SK-N-SH (cell line): ENCODE measurements at regions not wholly inside any gene's neighbourhood (a gene's known extent, or its start where the extent isn't known, plus 50 kb on each side); places are given as distances from the start of the nearest gene placed in this dataset.

ENCODE experiments used
- CTCF ChIA-PET: fragments of 300-600, 350-600 bp; formaldehyde crosslinking; extraction: SDS; loops from one replicate; lab custom pipeline; 2021; lab: Yijun Ruan, JAX
- POLR2A ChIA-PET: fragments of 350-600 bp; sonication (Branson Sonifier 250); formaldehyde crosslinking; extraction: SDS; loops from one replicate; lab custom pipeline; 2020; ENCODE audit warnings: antibody characterized with exemption, inconsistent platforms; lab: Yijun Ruan, JAX
- DNase-seq: peaks from one replicate; pipeline ENCODE4 v3.0.0; 2012
- H2AFZ ChIP-seq: fragments of 200-600 bp; sonication (generic); 2 replicates; pipeline ENCODE4 v1.8.1; 2016; ENCODE audit warnings: antibody characterized with exemption, mild to moderate bottlenecking, low read depth
- H3F3A ChIP-seq: fragments of 200-600 bp; sonication (generic); replicated peaks from 2 replicates; pipeline ENCODE3; 2016; ENCODE audit warnings: antibody characterized with exemption, mild to moderate bottlenecking; ENCODE audit not compliant: insufficient read depth
- H3K27ac ChIP-seq, 2 experiments: fragments of 200-500 bp in 1 of 2; fragments of 200-600 bp in 1 of 2; sonication (Bioruptor generic) in 1 of 2; sonication (generic), shearing (Covaris generic) in 1 of 2; 2 replicates each; pipeline versions ENCODE4 v1.5.1 to v1.6.1; 2014 to 2016; ENCODE audit warnings: low read depth in 2 of 2, inconsistent platforms in 1 of 2, low read length in 1 of 2, mild to moderate bottlenecking in 1 of 2, mixed read lengths in 1 of 2
- H3K27me3 ChIP-seq: fragments of 200-600 bp; sonication (generic), shearing (Covaris generic); 2 replicates; pipeline ENCODE4 v1.6.1; 2016; ENCODE audit warnings: mixed run types; ENCODE audit not compliant: insufficient read depth
- H3K36me3 ChIP-seq, 2 experiments: fragments of 200-500 bp in 1 of 2; fragments of 200-600 bp in 1 of 2; sonication (Bioruptor generic) in 1 of 2; sonication (generic) in 1 of 2; replicated peaks in 1 of 2; 2 replicates each; pipeline versions ENCODE3 to v1.5.1; 2014 to 2016; ENCODE audit warnings: low read length in 1 of 2, mild to moderate bottlenecking in 1 of 2; ENCODE audit not compliant: insufficient read depth in 2 of 2, control insufficient read depth in 1 of 2
- H3K4me1 ChIP-seq, 2 experiments: fragments of 200-500 bp in 1 of 2; fragments of 200-600 bp in 1 of 2; sonication (Bioruptor generic) in 1 of 2; sonication (generic), shearing (Covaris generic) in 1 of 2; 2 replicates each; pipeline versions ENCODE4 v1.5.1 to v1.6.1; 2014 to 2016; ENCODE audit warnings: low read depth in 1 of 2, low read length in 1 of 2, mixed run types in 1 of 2; ENCODE audit not compliant: insufficient read depth in 2 of 2, control insufficient read depth in 1 of 2
- H3K4me2 ChIP-seq: fragments of 200-600 bp; sonication (generic), shearing (Covaris generic); 2 replicates; pipeline ENCODE4 v1.6.1; 2017; ENCODE audit warnings: mixed run types
- H3K4me3 ChIP-seq, 2 experiments: fragments of 200-500 bp in 1 of 2; fragments of 200-600 bp in 1 of 2; sonication (Bioruptor generic) in 1 of 2; sonication (generic), shearing (Covaris generic) in 1 of 2; 2 replicates each; pipeline versions ENCODE4 v1.5.1 to v1.8.1; 2014 to 2016; ENCODE audit warnings: low read depth in 2 of 2, inconsistent platforms in 1 of 2, low read length in 1 of 2, mild to moderate bottlenecking in 1 of 2, mixed read lengths in 1 of 2, moderate library complexity in 1 of 2
- H3K79me2 ChIP-seq: fragments of 200-600 bp; sonication (generic); 2 replicates; pipeline ENCODE4 v1.8.1; 2017; ENCODE audit warnings: mild to moderate bottlenecking; ENCODE audit not compliant: insufficient read depth
- H3K9ac ChIP-seq: fragments of 200-600 bp; sonication (generic); 2 replicates; pipeline ENCODE4 v1.6.1; 2017; ENCODE audit warnings: mixed run types
- H3K9me2 ChIP-seq: fragments of 200-600 bp; sonication (generic); 2 replicates; pipeline ENCODE4 v1.6.1; 2017; ENCODE audit warnings: mixed run types
- H3K9me3 ChIP-seq: fragments of 200-600 bp; sonication (generic); 2 replicates; pipeline ENCODE4 v1.6.1; 2017; ENCODE audit warnings: mixed run types, mild to moderate bottlenecking, moderate library complexity
- H4K20me1 ChIP-seq: fragments of 200-600 bp; sonication (generic); 2 replicates; pipeline ENCODE4 v1.6.1; 2017; ENCODE audit warnings: mild to moderate bottlenecking, mixed run types; ENCODE audit not compliant: insufficient read depth
- ELF1 ChIP-seq: IDR thresholded peaks from 2 replicates; pipeline ENCODE4 v1.4.0; 2012
- EZH2phosphoT487 ChIP-seq: fragments of 200-600 bp; sonication (generic); IDR thresholded peaks from 2 replicates; pipeline ENCODE4 v1.6.1; 2017; ENCODE audit warnings: low read depth, mixed run types, mild to moderate bottlenecking, antibody characterized with exemption, moderate library complexity, borderline replicate concordance
- FOSL2 ChIP-seq: IDR thresholded peaks from 2 replicates; pipeline ENCODE4 v1.4.0; 2012; ENCODE audit warnings: low read depth, mild to moderate bottlenecking, moderate library complexity, borderline replicate concordance
- FOXM1 ChIP-seq: IDR thresholded peaks from 2 replicates; pipeline ENCODE4 v1.4.0; 2012; ENCODE audit warnings: low read depth, mild to moderate bottlenecking
- GATA2 ChIP-seq: sonication (generic); formaldehyde crosslinking; IDR thresholded peaks from 2 replicates; pipeline ENCODE4 v1.5.0; 2020; ENCODE audit warnings: mild to moderate bottlenecking, missing genetic modification reagents
- JUND ChIP-seq: IDR thresholded peaks from 2 replicates; pipeline ENCODE4 v1.4.0; 2012
- MAX ChIP-seq: IDR thresholded peaks from 2 replicates; pipeline ENCODE4 v1.4.0; 2012; ENCODE audit warnings: low read depth
- PBX3 ChIP-seq: IDR thresholded peaks from 2 replicates; pipeline ENCODE4; 2012
- POLR2AphosphoS5 ChIP-seq: IDR thresholded peaks from 2 replicates; pipeline ENCODE4 v1.6.1; 2012; ENCODE audit warnings: low read depth, low read length
- REST ChIP-seq: IDR thresholded peaks from 2 replicates; pipeline ENCODE4 v1.6.1; 2012; ENCODE audit warnings: mild to moderate bottlenecking, low read depth, low read length, moderate library complexity
- RXRA ChIP-seq: IDR thresholded peaks from 2 replicates; pipeline ENCODE4 v1.4.0; 2012; ENCODE audit warnings: low read depth, mild to moderate bottlenecking, borderline replicate concordance
- TAF1 ChIP-seq: IDR thresholded peaks from 2 replicates; pipeline ENCODE4 v1.6.1; 2012; ENCODE audit warnings: low read depth, mild to moderate bottlenecking, low read length, moderate library complexity, borderline replicate concordance
- TCF12 ChIP-seq: IDR thresholded peaks from 2 replicates; pipeline ENCODE4 v1.4.0; 2012
- TEAD4 ChIP-seq: IDR thresholded peaks from 2 replicates; pipeline ENCODE4 v1.4.0; 2012; ENCODE audit warnings: mild to moderate bottlenecking, borderline replicate concordance; ENCODE audit not compliant: insufficient read depth
- USF1 ChIP-seq: IDR thresholded peaks from 2 replicates; pipeline ENCODE4 v1.4.0; 2012; ENCODE audit warnings: low read depth, borderline replicate concordance
- YY1 ChIP-seq: IDR thresholded peaks from 2 replicates; pipeline ENCODE4 v1.4.0; 2012; ENCODE audit warnings: low read depth, mild to moderate bottlenecking
- WGBS: methylation state at CpG from one replicate; pipeline ENCODE4 v1.1.6; 2017; ENCODE audit warnings: low lambda C conversion rate; 5-methylcytosine and 5-hydroxymethylcytosine counted together

- no peaks in the 10 kb centered on the region for H4K20me1 ChIP-seq
- 0% methylated on average over 1 of the region's 1 CpG for WGBS
- no peaks in the 10 kb centered on the region for H3K9me3 ChIP-seq
- H3K4me2 ChIP-seq, result no peak overlapping the region
- H3K4me3 ChIP-seq, result no peak overlapping the region
- no peak overlapping the region for H2AFZ ChIP-seq
- TF ChIP-seq JUND, result no peak
- no peak for TF ChIP-seq REST
- no peak for TF ChIP-seq TAF1
- no peak for TF ChIP-seq RXRA
- TF ChIP-seq FOSL2, result no peak
- TF ChIP-seq ELF1, result no peak
- TF ChIP-seq TCF12, result no peak
- no peak for TF ChIP-seq YY1
- TF ChIP-seq MAX, result no peak
- no peak for TF ChIP-seq POLR2AphosphoS5
- TF ChIP-seq GATA2 (CRISPR knock-in tag), result no peak
- TF ChIP-seq PBX3, result no peak
- no peak for TF ChIP-seq FOXM1
- no peak for TF ChIP-seq USF1
- no peak for TF ChIP-seq EZH2phosphoT487
- no peak for TF ChIP-seq TEAD4
- DNase-seq, result no peak
- ChIA-PET POLR2A (no interaction called here), CTCF (no interaction called here)
- no peaks in the 10 kb centered on the region for H3K79me2 ChIP-seq
- H3K9ac ChIP-seq, result no peak overlapping the region
- no peaks in the 10 kb centered on the region for H3K36me3 ChIP-seq
- no peaks in the 10 kb centered on the region for H3K4me1 ChIP-seq
- H3K9me2 ChIP-seq, result no peaks in the 10 kb centered on the region
- 0 out of 2 replicates have a peak, but pooled peaks cover 4% of the 10 kb centered on the region for H3K27me3 ChIP-seq
- no peak overlapping the region for H3K27ac ChIP-seq
- no peaks in the 10 kb centered on the region for H3F3A ChIP-seq
These were observed 354.2 kb downstream of the CDH10 start for GRCh38 chr5:24290536-24290935.
